Kidney epithelial cell (primary cell): ENCODE measurements at regions not wholly inside any gene's neighbourhood (a gene's known extent, or its start where the extent isn't known, plus 50 kb on each side); places are given as distances from the start of the nearest gene placed in this dataset.

Experiments used
- DNase-seq: peaks from one replicate; pipeline ENCODE4 v3.0.0-alpha.2; 2010; ENCODE audit warnings: low read depth
- H3K27me3 ChIP-seq: 2 replicates; pipeline ENCODE4 v1.6.0; 2011; ENCODE audit warnings: low read length; ENCODE audit not compliant: control insufficient read depth, insufficient read depth
- H3K36me3 ChIP-seq: 2 replicates; pipeline ENCODE4 v1.5.1; 2011; ENCODE audit warnings: low read length; ENCODE audit not compliant: control insufficient read depth, insufficient read depth
- H3K4me3 ChIP-seq: 2 replicates; pipeline ENCODE4 v1.5.1; 2011; ENCODE audit warnings: low read depth, mild to moderate bottlenecking, control low read depth, low read length
- TF ChIP-seq, protein P1 (sequence below): IDR thresholded peaks from 2 replicates; pipeline ENCODE4 v1.5.1; 2011; ENCODE audit warnings: mild to moderate bottlenecking, moderate library complexity, low read length, control low read depth, inconsistent platforms; ENCODE audit not compliant: insufficient read depth, poor library complexity, severe bottlenecking

DNA sequence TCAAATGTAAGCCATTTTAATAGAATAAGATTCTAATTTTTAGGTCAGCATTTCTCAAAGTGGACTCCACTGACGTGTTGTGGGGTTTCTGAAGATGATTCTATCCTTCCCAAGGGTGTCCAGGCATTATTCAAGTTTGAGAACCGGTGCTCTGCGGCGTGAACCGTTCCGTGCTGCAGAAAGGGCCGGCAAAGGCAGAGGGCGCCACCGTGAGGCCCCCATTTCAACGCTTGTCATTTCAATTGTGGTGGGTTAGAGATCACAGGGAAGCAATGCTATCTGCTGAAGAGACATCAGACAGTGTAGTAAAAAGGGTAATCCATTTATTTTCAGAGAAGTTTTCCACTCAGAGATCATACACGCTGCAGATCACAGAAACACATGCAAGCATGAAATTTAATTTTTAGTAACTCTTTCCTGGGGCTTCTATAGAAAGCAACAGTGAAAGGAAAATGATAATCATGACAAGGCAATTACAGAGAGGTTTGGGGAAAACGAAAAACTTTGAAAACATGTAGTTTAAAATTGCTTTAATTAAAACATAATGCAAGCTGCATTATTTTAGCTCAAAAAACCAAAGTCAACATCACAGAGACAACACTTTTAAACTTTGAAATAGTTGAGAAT is 201.7 kb downstream of the EXOC5 start:
- TF ChIP-seq, protein P1, sequence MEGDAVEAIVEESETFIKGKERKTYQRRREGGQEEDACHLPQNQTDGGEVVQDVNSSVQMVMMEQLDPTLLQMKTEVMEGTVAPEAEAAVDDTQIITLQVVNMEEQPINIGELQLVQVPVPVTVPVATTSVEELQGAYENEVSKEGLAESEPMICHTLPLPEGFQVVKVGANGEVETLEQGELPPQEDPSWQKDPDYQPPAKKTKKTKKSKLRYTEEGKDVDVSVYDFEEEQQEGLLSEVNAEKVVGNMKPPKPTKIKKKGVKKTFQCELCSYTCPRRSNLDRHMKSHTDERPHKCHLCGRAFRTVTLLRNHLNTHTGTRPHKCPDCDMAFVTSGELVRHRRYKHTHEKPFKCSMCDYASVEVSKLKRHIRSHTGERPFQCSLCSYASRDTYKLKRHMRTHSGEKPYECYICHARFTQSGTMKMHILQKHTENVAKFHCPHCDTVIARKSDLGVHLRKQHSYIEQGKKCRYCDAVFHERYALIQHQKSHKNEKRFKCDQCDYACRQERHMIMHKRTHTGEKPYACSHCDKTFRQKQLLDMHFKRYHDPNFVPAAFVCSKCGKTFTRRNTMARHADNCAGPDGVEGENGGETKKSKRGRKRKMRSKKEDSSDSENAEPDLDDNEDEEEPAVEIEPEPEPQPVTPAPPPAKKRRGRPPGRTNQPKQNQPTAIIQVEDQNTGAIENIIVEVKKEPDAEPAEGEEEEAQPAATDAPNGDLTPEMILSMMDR: peak; percentile 85
- H3K4me3 ChIP-seq: no peak overlapping the region
- DNase-seq: no peak
- H3K27me3 ChIP-seq: no peaks in the 10 kb centered on the region
- no peaks in the 10 kb centered on the region for H3K36me3 ChIP-seq

- TF ChIP-seq, protein P1: no peak
- H3K27me3 ChIP-seq: no peaks in the 10 kb centered on the region
- no peak overlapping the region for H3K4me3 ChIP-seq
- DNase-seq: no peak
- H3K36me3 ChIP-seq: no peaks in the 10 kb centered on the region
Measured at GRCh38 chr14:57066463-57066862, 202.2 kb downstream of the EXOC5 start.

GRCh38 chr14:57061009-57061711 is 207.5 kb downstream of the EXOC5 start:
- no peaks in the 10 kb centered on the region for H3K36me3 ChIP-seq
- no peak for DNase-seq

DNA sequence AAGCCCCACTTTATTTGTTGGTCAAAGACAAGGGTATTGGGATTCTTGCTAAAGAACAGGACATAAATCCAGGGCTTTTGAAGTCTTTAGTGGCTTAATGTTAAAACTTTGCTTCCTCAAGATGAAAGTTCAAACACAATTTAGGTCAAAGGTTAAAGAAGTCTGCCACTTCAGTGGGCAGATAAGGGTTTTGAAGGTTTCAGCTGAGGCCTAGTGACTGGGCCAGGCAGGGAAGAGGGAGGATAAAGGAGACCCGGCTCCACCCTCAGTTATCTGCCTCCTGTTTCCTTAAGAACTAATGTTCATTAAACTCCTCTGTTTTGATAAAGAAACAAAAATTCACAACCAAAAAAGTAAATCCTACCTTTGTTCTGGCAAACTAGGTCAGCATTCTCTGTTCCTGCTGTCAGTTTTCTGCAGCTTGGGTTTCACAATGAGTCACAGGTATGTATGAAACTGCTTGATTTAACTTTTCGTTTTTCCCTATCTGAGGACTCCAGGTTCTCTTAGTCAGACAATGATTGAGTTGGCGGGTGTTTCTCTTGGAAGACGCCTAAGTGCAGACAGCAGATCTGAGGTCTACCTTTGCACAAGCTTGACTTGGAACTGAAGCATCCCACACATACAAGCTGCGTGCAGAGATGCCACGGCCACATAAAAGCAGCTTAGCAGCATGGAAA is 208.3 kb downstream of the EXOC5 start:
- TF ChIP-seq, protein P1: no peak
- DNase-seq: peak; percentile 16
- no peaks in the 10 kb centered on the region for H3K27me3 ChIP-seq
- H3K4me3 ChIP-seq: no peak overlapping the region
- no peaks in the 10 kb centered on the region for H3K36me3 ChIP-seq

More at GRCh38 chr14:57061009-57061711, 207.5 kb downstream of the EXOC5 start:
- TF ChIP-seq, protein P1: no peak
- H3K27me3 ChIP-seq: no peaks in the 10 kb centered on the region
- H3K4me3 ChIP-seq: no peak overlapping the region

GRCh38 chr14:57058319-57058718 is 210.4 kb downstream of the EXOC5 start:
- H3K36me3 ChIP-seq: no peaks in the 10 kb centered on the region
- H3K4me3 ChIP-seq: no peak overlapping the region
- H3K27me3 ChIP-seq: no peaks in the 10 kb centered on the region
- TF ChIP-seq, protein P1: no peak
- DNase-seq: no peak
